Activated effector memory CD4-positive, alpha-beta T cell treated with Interleukin-2 at 50 U/mL for 16 hours (primary cell): ENCODE measurements at regions not wholly inside any gene's neighbourhood (a gene's known extent, or its start where the extent isn't known, plus 50 kb on each side); places are given as distances from the start of the nearest gene placed in this dataset.
"Not testable (repeated sequence)": the region's sequence is repeated elsewhere in the genome, so short reads cannot be mapped to it uniquely, and the experiment has no call there.

Experiments used
- DNase-seq: peaks from one replicate; pipeline ENCODE4 v3.0.0-alpha.2; 2020

DNA sequence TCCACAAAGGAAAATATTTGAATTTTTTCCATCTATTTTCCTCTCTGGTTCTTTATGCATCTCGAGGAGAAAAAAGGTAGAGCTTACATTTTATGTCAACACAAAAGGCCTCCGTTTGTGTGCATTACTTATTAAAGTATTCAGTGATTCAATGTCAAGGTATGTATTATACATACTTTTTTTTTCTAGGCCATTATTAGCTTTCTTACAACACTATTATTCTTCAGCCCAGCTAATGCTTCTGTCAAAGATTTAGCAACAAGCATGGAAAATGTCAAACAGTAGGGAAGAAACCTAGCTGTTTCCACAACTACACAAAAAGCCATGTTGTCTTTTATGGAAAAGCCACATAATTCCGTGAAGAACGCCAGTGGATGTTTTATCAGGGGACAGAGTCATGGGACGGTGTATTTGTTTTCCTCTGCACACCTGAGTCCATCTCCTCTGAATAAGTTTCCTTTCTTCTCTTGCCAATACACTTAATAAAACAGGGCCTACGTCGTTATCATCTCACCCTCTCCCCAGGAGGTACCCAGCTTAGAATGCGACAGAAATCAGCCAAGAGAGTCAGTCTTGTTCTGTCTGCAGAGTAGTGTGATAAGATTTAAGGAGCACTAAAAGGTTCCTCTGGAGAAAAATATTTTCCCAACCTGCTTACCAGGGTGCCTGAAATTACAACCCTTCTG, 209.7 kb upstream of the AUTS2 start:
- no peak for DNase-seq

GRCh38 chr7:69389216-69389615, 209.1 kb upstream of the AUTS2 start:
- DNase-seq = no peak

- DNase-seq = not testable (repeated sequence)
Measured at GRCh38 chr7:69393912-69394311, 204.4 kb upstream of the AUTS2 start.

DNA sequence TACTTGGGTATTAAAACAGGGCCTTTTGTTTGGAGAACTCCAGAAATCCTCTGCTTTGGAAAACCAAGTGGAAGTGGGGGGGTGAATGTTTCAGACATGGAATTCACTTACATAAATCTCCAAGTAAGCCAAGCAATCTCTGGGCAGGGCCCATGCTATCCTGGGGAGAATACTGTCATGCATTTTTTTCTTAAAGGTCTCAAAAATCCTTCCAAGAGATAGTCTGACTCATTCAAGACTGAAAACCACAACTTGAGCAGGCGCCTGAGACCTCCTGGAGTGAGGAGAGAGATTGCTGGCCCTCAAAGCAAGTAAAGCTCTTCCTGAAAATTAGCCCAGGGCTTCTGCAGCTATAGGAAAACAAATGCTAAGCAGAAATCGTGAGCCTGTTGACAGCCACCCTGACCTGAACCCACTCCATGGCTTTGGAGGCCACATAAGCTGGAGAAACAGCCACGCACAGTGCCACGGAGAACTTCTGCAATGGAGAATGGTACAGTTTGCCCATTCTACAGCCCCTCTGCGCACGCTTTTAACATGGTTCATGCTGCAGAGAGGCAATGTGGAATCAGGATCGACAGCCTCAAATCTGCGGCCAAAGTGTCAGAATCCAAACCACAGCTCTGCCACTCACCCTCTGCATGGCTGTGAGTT, 203.1 kb upstream of the AUTS2 start:
- no peak for DNase-seq

DNA sequence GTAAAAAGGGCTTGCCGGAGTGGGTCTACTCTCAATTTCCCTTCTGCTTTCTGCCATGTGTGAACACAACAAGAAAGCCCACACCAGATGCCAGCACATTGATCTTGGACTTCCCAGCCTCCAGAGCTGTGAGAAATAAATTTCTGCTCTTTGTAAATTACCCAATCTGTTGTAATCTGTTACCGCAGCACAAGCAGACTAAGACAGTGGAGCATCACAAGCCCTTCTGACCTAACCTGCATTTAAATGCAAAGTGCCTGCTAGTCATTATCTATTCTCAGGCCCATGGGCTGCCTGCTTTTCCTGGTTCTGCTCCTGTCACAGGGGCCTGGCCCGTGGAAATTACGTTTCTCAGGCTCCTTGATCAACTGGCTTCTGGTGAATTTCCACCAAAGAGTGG, 199.3 kb upstream of the AUTS2 start:
- DNase-seq = no peak

DNA sequence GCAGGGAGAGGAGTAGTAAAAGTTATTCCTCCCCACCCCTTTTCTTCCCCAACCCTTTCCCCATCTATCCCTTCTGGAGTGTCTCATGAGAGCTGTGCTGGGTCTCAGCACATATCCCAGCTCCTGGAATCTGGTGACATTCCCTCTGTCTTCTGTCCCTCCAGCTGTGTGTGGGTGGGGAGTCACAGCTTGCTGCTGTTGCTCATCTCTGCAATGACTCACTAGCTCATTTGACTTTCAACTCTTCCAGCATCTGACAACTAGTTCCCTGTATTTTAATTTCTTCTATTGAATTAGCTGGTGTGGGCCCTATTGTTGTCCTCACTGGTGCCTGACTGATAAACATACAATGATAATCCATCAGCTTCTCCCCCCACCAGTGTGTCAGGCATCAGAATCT, 198.9 kb upstream of the AUTS2 start:
- no peak for DNase-seq

- DNase-seq = no peak
Measured at GRCh38 chr7:69402696-69403095, 195.6 kb upstream of the AUTS2 start.

- no peak for DNase-seq
Measured at GRCh38 chr7:69403169-69403568, 195.1 kb upstream of the AUTS2 start.

DNA sequence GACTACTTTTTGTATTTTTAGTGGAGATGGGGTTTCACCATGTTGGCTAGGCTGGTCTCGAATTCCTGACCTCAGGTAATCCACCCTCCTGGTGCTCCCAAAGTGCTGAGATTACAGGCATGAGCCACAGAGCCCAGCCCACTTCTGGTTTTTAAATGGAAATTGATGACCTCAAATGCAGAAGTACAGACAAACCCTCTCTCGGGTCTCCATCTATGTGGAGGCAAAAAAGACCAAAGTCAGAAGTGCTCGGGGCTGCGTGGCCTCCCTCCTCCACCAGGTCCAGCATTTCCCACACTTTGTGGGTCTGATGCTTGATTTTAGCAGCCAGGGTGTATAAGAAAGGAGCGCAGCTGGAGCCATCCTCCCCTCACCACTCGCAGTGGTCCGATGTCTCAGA, 187.3 kb upstream of the AUTS2 start:
- DNase-seq = no peak

GRCh38 chr7:69411466-69411865, 186.8 kb upstream of the AUTS2 start:
- no peak for DNase-seq

DNA sequence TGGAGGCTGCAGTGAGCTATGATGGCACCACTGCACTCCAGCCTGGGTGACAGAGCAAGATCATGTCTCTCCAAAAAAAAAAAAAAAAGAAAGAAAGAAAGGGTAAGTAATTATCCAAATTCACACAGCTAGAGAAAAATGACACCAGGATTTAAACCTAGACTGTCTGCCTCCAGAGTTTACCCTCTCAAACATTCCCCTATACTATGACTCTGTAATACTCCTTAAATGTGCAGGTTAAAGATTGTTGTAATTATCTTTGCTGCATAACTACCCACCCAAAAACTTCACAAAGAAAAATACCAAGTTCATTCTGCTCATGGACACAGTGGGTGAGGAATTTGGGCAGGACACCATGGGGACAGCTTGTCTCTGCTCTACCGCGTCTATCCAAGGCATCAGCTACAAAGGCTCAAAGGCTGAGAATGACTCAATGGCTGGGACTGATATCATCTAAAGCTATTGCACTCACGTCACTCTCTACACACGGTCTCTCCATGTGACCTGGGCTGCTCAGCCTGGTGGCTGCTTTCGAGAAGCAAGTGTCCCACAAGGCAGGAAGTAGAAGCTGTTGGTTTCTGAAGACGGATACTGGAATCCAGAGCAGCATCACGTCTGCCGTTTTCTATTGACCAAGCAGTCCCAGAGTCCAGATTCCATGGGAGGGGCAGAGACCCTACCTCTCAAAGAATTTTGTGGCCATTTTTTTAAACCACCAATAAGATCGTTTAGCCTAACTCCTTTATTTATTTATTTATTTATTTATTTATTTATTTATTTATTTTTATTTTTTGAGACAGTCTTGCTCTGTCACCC, 185.7 kb upstream of the AUTS2 start:
- no peak for DNase-seq

DNA sequence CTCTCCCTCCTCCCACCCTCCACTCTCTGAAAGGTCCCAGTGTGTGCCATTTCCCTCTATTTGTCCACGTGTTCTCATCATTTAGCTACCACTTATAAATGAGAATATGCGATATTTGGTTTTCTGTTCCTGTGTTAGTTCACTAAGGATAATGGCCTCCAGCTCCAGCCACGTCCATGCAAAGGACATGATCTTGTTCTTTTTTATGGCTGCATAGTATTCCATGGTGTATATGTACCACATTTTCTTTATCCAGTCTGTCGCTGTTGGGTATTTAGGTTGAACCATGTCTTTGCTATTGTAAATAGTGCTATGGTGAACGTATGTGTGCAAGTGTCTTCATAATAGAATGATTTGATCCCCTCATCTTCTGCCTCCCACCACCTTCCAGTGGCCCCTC, 183.7 kb upstream of the AUTS2 start:
- DNase-seq = no peak

GRCh38 chr7:69418869-69419670, 179.2 kb upstream of the AUTS2 start:
- no peak for DNase-seq

DNA sequence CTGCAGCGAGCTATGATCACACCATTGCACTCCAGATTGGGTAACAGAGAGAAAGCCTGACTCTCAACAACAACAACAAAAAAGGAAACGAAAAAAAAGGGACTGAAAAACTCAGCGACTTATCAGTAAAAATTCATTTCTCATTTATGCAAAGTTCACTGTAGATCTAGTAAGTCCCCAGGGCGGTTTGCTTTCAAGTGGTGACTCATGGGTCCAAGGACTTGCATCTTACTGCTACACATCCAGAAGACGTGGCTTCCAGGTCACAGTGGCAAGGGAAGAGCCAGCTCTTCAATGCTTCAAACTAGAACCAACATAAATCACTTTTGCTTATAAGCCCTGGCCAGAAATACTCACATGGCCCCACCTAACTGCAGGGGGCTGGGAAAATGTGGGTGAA, 178.3 kb upstream of the AUTS2 start:
- no peak for DNase-seq

GRCh38 chr7:69422574-69422985, 175.7 kb upstream of the AUTS2 start:
- no peak for DNase-seq

- no peak for DNase-seq
Measured at GRCh38 chr7:69426705-69427104, 171.6 kb upstream of the AUTS2 start.

GRCh38 chr7:69428089-69428488, 170.2 kb upstream of the AUTS2 start:
- DNase-seq = no peak

GRCh38 chr7:69429911-69430383, 168.3 kb upstream of the AUTS2 start:
- DNase-seq = no peak

DNA sequence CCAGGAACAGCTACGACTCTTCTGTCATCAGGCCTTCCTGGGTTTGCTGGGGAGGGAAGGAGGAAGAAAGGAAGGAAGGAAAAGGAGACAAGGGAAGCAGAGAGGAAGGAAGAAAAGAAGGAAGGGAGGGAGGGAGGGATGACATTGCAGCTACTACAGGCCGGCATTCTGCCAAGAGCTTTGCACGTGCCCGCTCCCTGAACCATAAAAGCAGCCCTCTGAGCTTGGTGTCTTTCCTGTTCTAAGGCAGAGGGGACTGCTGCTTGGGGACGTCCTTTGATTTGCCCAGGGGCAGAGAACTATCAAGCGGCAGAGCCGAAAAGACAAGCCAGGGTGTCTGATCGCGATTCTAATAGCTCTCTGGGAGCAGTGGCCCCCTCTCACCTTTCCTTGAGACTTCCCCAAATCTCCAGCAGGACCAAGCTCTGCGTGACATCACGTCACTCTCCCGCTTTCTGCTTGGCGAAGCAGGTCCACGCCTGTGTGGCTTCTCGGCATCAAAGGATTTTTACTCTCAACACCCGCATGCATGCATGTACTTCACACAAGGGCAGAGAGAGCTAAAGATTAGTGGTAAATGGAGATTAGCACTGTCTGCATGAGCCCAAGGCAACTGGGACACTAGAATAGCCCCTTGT, 167.8 kb upstream of the AUTS2 start:
- DNase-seq = no peak

DNA sequence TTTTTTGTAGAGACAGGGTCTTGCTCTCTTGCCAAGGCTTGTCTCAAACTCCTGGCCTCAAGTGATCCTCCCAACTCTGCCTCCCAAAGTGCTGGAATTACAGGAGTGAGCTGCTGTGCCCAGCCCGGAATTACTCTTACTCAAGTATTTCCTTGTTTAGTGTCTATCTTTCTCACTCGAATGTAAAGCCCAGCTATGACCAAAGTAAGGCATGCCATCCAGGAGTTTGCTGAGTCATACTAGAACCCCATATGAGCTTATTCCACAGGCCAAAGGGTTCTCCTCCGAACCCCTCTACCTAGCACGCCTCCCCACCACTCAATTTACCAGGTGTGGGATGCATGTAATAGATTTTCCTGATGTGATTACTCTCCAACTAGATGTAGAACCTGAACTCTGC, 166.6 kb upstream of the AUTS2 start:
- DNase-seq = no peak

- not testable (repeated sequence) for DNase-seq
Measured at GRCh38 chr7:69432276-69432675, 166.0 kb upstream of the AUTS2 start.

GRCh38 chr7:69433081-69433480, 165.2 kb upstream of the AUTS2 start:
- DNase-seq = no peak

- DNase-seq = no peak
Measured at GRCh38 chr7:69434398-69434815, 163.9 kb upstream of the AUTS2 start.
